GM19099 (cell line): ENCODE measurements at regions not wholly inside any gene's neighbourhood (a gene's known extent, or its start where the extent isn't known, plus 50 kb on each side); places are given as distances from the start of the nearest gene placed in this dataset.
A peak's percentile ranks its signal among the peaks of the same experiment; 100 is the strongest.

Source experiments
- POLR2A ChIP-seq: IDR thresholded peaks from 3 replicates; pipeline ENCODE4 v1.6.1; 2011; ENCODE audit warnings: low read depth; ENCODE audit not compliant: insufficient read length; ENCODE audit errors: extremely low read depth

DNA sequence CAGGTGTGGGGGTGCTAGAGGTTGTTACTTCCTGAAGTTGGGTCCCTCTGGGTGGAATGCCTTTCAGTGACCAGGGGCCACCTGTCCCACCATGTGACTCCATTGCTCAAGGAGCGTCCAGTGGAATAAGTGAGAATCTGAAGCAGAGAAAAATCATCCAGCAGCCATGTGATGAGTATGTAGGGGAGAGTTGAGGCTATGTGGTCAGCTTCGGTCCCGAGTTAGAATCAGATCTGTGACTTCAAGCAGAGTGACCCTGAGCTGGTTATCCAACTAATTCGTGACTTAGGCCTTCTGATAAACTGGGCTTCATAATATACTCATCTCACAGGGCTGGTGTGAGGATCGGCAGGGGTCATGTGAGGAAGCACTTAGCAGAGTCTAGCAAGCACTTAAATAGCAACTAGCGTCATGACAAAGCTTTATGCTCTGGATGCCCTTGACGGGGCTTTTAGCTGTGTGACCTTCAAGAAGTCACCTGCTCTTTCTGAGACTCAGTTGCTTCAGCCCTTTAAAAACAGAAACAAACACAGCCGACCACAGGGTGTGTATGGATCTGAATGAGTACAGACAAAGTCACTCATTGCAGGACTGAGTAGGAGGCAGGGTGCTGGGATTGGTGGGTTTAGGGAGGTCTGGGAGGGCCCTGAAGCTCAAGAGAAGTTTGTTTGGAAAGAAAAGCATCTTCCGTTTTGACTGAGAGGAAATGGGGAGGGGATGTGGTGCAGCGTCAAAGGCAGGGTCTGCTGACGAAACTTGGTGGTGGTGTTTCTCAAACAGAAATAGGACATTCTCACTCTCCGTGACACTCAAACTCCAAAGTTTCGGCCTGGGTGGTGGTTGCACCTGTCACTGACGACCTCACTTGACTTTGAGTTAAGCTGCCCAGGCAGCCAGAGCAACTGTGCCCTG lies 264.0 kb upstream of the CXCR4 start:
- TF ChIP-seq POLR2A = peak; percentile 41

DNA sequence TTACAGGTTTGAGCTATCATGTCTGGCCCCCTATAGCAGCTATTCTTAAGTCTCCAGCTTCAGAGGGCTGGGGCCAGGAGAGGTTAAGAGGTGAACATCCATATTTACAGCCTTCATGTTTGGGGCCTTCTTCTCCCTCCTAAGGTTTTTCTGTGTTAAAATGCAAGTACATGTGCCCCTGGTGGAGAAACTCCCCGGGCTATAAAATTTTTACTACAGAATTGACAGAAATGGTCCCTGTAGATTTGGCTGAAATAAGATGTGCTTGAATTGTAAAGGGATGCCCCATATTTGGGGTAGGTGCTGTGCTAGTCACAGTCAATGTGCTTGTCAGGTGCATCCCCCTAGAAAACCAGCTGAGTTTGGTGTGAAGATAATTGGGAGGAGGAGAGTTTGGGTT lies 263.3 kb upstream of the CXCR4 start:
- no peak for TF ChIP-seq POLR2A

DNA sequence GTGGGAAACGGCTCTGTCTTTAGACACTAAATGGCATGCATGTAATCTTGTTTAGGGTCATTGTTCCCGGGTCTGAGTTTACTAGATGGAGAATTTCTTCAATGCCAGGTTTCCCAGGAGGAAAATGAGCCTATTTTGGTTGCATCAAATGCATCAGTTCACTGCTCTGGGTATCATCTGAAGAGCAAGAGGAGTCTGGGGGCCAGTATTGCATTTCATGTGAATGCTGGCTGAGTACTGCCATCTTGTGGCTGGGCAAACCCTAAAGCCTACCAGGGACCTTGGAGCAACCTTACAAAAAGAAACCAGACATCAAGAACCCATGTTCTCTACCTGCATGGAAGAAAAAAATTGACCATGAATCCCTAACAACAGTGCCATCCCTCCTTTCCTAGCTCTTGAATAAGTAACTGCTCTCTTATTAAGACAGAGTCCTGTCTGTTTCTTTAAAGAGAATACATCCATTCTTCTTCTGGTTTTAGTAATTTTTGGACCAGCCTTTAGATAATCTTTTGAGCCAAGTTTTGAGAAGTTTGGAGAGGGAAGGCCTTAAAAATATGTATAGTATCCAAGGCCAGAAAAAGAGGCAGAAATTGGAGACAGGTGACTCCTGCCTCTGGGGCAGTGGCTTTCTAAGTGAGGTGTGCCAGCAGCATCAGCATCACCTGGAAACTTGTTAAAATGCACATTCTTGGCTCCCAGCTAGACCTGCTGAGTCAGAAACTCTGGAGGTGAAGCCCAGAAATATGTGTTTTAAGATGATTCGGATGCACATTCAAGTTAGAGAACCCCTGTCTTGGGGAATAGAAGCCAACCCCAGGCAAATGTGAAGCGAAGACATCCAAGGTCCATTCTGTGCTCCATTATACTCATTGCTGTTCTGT lies 261.0 kb upstream of the CXCR4 start:
- no peak for TF ChIP-seq POLR2A

GRCh38 chr2:136377423-136378382 lies 259.8 kb upstream of the CXCR4 start:
- no peak for TF ChIP-seq POLR2A

DNA sequence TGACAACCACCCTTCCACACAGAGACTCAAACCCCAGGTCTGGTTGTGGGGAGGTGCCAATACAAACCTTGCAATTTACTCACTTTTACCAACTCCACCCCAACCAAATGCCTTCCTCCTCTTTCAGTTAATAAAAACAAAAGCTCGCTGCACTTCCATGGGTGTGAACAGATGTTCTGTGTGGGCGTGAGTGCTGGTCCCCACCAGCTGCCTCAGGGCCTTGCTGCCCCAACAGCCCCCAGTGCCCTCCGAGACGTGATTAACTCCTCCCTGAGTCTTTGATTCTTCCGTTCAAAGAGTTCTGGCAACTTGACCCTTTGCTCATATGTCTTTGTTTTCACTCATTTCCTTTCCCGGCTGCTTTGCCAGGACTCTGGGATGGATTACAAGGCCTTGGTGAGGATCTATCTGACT lies 258.9 kb upstream of the CXCR4 start:
- TF ChIP-seq POLR2A = no peak

GRCh38 chr2:136376211-136376610 lies 258.3 kb upstream of the CXCR4 start:
- no peak for TF ChIP-seq POLR2A

DNA sequence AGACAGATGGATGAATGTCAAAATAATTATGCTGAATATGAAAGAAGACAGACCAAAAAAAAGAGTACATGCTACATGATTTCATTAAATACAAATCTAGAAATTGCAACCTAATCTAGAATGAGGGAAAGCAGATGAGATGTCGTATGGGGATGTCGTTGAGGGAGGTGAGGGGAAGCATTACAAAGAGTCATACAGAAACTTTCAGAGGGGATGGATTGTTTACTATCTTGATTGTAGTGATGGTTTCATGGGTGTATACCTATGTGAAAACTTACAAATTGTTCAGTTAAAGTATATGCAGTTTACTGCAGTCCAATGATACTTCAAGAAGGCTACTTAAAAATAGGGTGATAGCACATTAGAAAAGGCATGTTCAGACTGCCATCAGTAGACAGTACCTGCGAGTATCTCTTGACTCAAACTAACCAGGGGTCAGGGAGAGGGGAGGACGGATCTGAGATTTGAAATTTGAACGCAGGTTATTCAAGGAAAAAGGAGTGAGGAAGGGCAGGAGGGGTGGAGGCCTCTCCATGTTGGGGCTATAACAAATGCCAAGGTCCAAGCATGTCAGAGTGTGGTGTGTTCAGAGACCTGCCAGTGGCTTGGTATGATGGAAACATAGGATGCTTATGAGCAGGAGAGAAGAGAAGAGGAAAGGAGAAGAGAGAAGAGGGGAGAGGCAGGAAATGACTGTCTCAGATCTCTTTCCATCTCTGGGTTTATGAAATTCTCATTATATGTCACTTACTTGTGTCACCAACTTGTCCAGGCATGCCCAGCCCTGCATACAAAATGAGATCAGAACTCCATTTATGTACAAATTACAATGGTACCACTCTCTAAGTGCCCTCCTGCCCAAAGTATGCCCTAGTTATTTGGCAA lies 257.3 kb upstream of the CXCR4 start:
- no peak for TF ChIP-seq POLR2A

DNA sequence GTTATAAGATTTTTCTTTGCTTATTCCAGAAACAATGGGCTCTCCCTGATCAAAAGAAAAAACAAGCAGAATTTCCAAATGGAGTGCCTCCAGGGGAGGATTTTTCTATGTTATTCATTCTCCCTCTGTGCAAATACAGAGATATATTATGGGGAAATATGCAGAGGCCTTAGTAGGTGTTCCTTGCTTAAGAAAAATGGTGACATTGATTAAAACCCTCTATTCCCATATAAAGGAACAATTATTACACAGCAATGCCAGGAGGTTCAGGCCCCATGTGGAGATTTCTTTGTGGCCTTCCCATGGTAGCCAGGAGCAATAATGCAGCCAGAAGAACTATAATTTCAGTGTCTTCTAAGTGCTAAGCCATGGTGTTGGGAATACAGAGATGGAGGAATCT lies 255.9 kb upstream of the CXCR4 start:
- no peak for TF ChIP-seq POLR2A

DNA sequence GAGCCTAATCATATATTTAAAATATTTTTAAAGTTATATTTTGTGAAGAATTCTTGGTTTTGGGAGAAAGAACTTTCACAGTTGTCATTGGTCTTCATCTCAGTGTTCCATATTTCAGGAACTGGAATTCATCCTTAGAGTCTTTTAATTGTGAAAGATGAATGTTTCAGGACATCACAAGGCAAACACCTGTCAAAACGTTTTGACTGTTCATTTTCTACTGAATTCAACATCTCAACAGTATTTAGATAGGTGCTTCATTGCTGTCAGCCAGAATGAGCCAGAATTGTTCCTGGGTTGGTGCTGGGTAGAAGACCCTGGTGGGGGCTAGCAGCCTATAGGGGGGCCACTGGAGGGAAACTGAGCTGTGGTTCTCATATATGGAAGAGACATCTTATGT lies 255.1 kb upstream of the CXCR4 start:
- TF ChIP-seq POLR2A = no peak

DNA sequence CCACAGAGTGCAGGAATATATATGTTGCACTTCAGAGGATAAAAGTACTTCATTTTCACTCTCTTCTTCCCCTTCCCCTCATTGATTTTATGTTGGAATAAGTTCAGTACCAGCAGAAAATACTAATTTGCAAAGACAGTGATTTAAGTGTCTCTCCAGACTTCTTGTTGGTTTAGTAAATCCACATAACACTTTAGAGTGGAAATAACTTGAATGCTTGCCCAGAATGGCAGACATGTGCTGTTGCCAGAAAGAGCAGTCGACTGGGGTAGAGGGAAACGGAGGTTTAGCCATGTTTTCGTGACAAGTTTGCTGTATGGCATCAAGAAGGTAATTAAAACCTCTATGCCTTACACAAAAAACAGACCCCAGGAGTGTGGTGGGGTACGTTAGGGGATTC lies 246.0 kb upstream of the CXCR4 start:
- TF ChIP-seq POLR2A = no peak

- TF ChIP-seq POLR2A = no peak
Observed at GRCh38 chr2:136363470-136363869, 245.5 kb upstream of the CXCR4 start.

- TF ChIP-seq POLR2A = no peak
Observed at GRCh38 chr2:136362676-136363390, 244.9 kb upstream of the CXCR4 start.

DNA sequence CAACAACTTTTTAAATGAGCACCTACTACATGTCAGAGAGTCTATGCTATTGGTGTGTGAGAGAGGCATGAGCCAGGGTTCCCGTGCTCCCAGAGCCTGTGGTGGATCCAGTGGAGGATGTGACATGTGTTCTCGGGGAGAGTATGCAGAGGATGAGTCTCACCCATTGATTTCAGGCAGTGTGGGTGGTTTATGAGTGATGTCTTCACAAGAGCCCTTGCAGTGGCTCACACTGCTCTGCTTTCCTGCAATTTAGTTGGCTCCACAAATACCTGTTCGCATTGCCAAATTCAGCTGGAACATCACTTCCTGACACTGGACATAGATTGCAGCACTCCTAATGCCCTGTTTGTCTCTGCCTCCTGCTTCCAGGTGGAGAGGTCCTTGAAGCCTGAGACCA lies 243.6 kb upstream of the CXCR4 start:
- TF ChIP-seq POLR2A = no peak

GRCh38 chr2:136360790-136361189 lies 242.8 kb upstream of the CXCR4 start:
- no peak for TF ChIP-seq POLR2A
